SK-N-SH (cell line): ENCODE measurements at regions not wholly inside any gene's neighbourhood (a gene's known extent, or its start where the extent isn't known, plus 50 kb on each side); places are given as distances from the start of the nearest gene placed in this dataset.

Experiments
- CTCF ChIA-PET: fragments of 300-600, 350-600 bp; formaldehyde crosslinking; extraction: SDS; loops from one replicate; lab custom pipeline; 2021; lab: Yijun Ruan, JAX
- POLR2A ChIA-PET: fragments of 350-600 bp; sonication (Branson Sonifier 250); formaldehyde crosslinking; extraction: SDS; loops from one replicate; lab custom pipeline; 2020; ENCODE audit warnings: antibody characterized with exemption, inconsistent platforms; lab: Yijun Ruan, JAX
- DNase-seq: peaks from one replicate; pipeline ENCODE4 v3.0.0; 2012
- H2AFZ ChIP-seq: fragments of 200-600 bp; sonication (generic); 2 replicates; pipeline ENCODE4 v1.8.1; 2016; ENCODE audit warnings: antibody characterized with exemption, mild to moderate bottlenecking, low read depth
- H3F3A ChIP-seq: fragments of 200-600 bp; sonication (generic); replicated peaks from 2 replicates; pipeline ENCODE3; 2016; ENCODE audit warnings: antibody characterized with exemption, mild to moderate bottlenecking; ENCODE audit not compliant: insufficient read depth
- H3K27ac ChIP-seq, 2 experiments: fragments of 200-500 bp in 1 of 2; fragments of 200-600 bp in 1 of 2; sonication (Bioruptor generic) in 1 of 2; sonication (generic), shearing (Covaris generic) in 1 of 2; 2 replicates each; pipeline versions ENCODE4 v1.5.1 to v1.6.1; 2014 to 2016; ENCODE audit warnings: low read depth in 2 of 2, inconsistent platforms in 1 of 2, low read length in 1 of 2, mild to moderate bottlenecking in 1 of 2, mixed read lengths in 1 of 2
- H3K27me3 ChIP-seq: fragments of 200-600 bp; sonication (generic), shearing (Covaris generic); 2 replicates; pipeline ENCODE4 v1.6.1; 2016; ENCODE audit warnings: mixed run types; ENCODE audit not compliant: insufficient read depth
- H3K36me3 ChIP-seq, 2 experiments: fragments of 200-500 bp in 1 of 2; fragments of 200-600 bp in 1 of 2; sonication (Bioruptor generic) in 1 of 2; sonication (generic) in 1 of 2; replicated peaks in 1 of 2; 2 replicates each; pipeline versions ENCODE3 to v1.5.1; 2014 to 2016; ENCODE audit warnings: low read length in 1 of 2, mild to moderate bottlenecking in 1 of 2; ENCODE audit not compliant: insufficient read depth in 2 of 2, control insufficient read depth in 1 of 2
- H3K4me1 ChIP-seq, 2 experiments: fragments of 200-500 bp in 1 of 2; fragments of 200-600 bp in 1 of 2; sonication (Bioruptor generic) in 1 of 2; sonication (generic), shearing (Covaris generic) in 1 of 2; 2 replicates each; pipeline versions ENCODE4 v1.5.1 to v1.6.1; 2014 to 2016; ENCODE audit warnings: low read depth in 1 of 2, low read length in 1 of 2, mixed run types in 1 of 2; ENCODE audit not compliant: insufficient read depth in 2 of 2, control insufficient read depth in 1 of 2
- H3K4me2 ChIP-seq: fragments of 200-600 bp; sonication (generic), shearing (Covaris generic); 2 replicates; pipeline ENCODE4 v1.6.1; 2017; ENCODE audit warnings: mixed run types
- H3K4me3 ChIP-seq, 2 experiments: fragments of 200-500 bp in 1 of 2; fragments of 200-600 bp in 1 of 2; sonication (Bioruptor generic) in 1 of 2; sonication (generic), shearing (Covaris generic) in 1 of 2; 2 replicates each; pipeline versions ENCODE4 v1.5.1 to v1.8.1; 2014 to 2016; ENCODE audit warnings: low read depth in 2 of 2, inconsistent platforms in 1 of 2, low read length in 1 of 2, mild to moderate bottlenecking in 1 of 2, mixed read lengths in 1 of 2, moderate library complexity in 1 of 2
- H3K79me2 ChIP-seq: fragments of 200-600 bp; sonication (generic); 2 replicates; pipeline ENCODE4 v1.8.1; 2017; ENCODE audit warnings: mild to moderate bottlenecking; ENCODE audit not compliant: insufficient read depth
- H3K9ac ChIP-seq: fragments of 200-600 bp; sonication (generic); 2 replicates; pipeline ENCODE4 v1.6.1; 2017; ENCODE audit warnings: mixed run types
- H3K9me2 ChIP-seq: fragments of 200-600 bp; sonication (generic); 2 replicates; pipeline ENCODE4 v1.6.1; 2017; ENCODE audit warnings: mixed run types
- H3K9me3 ChIP-seq: fragments of 200-600 bp; sonication (generic); 2 replicates; pipeline ENCODE4 v1.6.1; 2017; ENCODE audit warnings: mixed run types, mild to moderate bottlenecking, moderate library complexity
- H4K20me1 ChIP-seq: fragments of 200-600 bp; sonication (generic); 2 replicates; pipeline ENCODE4 v1.6.1; 2017; ENCODE audit warnings: mild to moderate bottlenecking, mixed run types; ENCODE audit not compliant: insufficient read depth
- ELF1 ChIP-seq: IDR thresholded peaks from 2 replicates; pipeline ENCODE4 v1.4.0; 2012
- EZH2phosphoT487 ChIP-seq: fragments of 200-600 bp; sonication (generic); IDR thresholded peaks from 2 replicates; pipeline ENCODE4 v1.6.1; 2017; ENCODE audit warnings: low read depth, mixed run types, mild to moderate bottlenecking, antibody characterized with exemption, moderate library complexity, borderline replicate concordance
- FOXJ3 ChIP-seq: sonication (generic); formaldehyde crosslinking; IDR thresholded peaks from 2 replicates; pipeline ENCODE4 v1.5.1; 2020; ENCODE audit warnings: mild to moderate bottlenecking, missing genetic modification reagents
- JUND ChIP-seq: IDR thresholded peaks from 2 replicates; pipeline ENCODE4 v1.4.0; 2012
- MXI1 ChIP-seq: IDR thresholded peaks from 2 replicates; pipeline ENCODE4 v1.6.1; 2012; ENCODE audit warnings: mild to moderate bottlenecking, low read depth, low read length, improper control_type of control experiment
- RFX5 ChIP-seq: IDR thresholded peaks from 2 replicates; pipeline ENCODE4 v1.6.1; 2012; ENCODE audit warnings: mild to moderate bottlenecking, improper control_type of control experiment, low read length
- SIN3A ChIP-seq: IDR thresholded peaks from 2 replicates; pipeline ENCODE4 v1.6.1; 2012; ENCODE audit warnings: low read depth, mild to moderate bottlenecking, low read length, moderate library complexity, borderline replicate concordance
- WGBS: methylation state at CpG from one replicate; pipeline ENCODE4 v1.1.6; 2017; ENCODE audit warnings: low lambda C conversion rate; 5-methylcytosine and 5-hydroxymethylcytosine counted together
- TF ChIP-seq, protein P1 (sequence below): fragments of 150-350 bp; IDR thresholded peaks from 2 replicates; pipeline ENCODE4 v1.6.1; 2017; ENCODE audit warnings: antibody characterized with exemption, low read length, low read depth, borderline replicate concordance
- TF ChIP-seq, protein P2 (sequence below): IDR thresholded peaks from 2 replicates; pipeline ENCODE4 v1.6.1; 2012; ENCODE audit warnings: mild to moderate bottlenecking, low read depth, low read length, moderate library complexity
- TF ChIP-seq, protein P3 (sequence below): IDR thresholded peaks from 2 replicates; pipeline ENCODE4 v1.4.0; 2012; ENCODE audit warnings: low read depth, borderline replicate concordance

DNA sequence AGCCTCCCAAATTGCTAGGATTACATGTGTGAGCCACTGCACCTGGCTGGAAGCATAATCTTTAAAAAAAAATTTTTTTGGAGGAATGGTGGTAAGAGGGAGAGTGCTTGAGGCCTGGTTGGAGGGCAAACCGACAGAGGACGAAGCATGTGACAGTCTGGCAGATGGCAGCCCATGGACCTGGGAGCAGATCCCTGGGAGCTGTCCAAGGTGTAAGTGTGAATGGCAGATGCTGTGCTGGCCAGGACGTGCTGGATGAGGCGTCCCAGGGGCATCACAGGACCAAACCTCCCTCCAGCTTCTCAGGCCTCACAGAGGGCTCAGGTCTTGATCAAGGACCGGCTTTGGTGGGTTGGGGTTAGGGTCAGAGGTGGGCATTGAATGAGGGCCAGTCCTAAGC, 128.4 kb upstream of the NCOR2 start:
- H2AFZ ChIP-seq: no peak overlapping the region
- no peaks in the 10 kb centered on the region for H3K9me2 ChIP-seq
- no peak overlapping the region for H3K27ac ChIP-seq
- no peaks in the 10 kb centered on the region for H4K20me1 ChIP-seq
- H3K4me2 ChIP-seq: no peak overlapping the region
- H3K79me2 ChIP-seq: no peaks in the 10 kb centered on the region
- H3K9me3 ChIP-seq: no peaks in the 10 kb centered on the region
- WGBS: 60% methylated on average over 5 of the region's 5 CpGs
- TF ChIP-seq, protein P1, sequence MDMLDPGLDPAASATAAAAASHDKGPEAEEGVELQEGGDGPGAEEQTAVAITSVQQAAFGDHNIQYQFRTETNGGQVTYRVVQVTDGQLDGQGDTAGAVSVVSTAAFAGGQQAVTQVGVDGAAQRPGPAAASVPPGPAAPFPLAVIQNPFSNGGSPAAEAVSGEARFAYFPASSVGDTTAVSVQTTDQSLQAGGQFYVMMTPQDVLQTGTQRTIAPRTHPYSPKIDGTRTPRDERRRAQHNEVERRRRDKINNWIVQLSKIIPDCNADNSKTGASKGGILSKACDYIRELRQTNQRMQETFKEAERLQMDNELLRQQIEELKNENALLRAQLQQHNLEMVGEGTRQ: no peak
- TF ChIP-seq, protein P2, sequence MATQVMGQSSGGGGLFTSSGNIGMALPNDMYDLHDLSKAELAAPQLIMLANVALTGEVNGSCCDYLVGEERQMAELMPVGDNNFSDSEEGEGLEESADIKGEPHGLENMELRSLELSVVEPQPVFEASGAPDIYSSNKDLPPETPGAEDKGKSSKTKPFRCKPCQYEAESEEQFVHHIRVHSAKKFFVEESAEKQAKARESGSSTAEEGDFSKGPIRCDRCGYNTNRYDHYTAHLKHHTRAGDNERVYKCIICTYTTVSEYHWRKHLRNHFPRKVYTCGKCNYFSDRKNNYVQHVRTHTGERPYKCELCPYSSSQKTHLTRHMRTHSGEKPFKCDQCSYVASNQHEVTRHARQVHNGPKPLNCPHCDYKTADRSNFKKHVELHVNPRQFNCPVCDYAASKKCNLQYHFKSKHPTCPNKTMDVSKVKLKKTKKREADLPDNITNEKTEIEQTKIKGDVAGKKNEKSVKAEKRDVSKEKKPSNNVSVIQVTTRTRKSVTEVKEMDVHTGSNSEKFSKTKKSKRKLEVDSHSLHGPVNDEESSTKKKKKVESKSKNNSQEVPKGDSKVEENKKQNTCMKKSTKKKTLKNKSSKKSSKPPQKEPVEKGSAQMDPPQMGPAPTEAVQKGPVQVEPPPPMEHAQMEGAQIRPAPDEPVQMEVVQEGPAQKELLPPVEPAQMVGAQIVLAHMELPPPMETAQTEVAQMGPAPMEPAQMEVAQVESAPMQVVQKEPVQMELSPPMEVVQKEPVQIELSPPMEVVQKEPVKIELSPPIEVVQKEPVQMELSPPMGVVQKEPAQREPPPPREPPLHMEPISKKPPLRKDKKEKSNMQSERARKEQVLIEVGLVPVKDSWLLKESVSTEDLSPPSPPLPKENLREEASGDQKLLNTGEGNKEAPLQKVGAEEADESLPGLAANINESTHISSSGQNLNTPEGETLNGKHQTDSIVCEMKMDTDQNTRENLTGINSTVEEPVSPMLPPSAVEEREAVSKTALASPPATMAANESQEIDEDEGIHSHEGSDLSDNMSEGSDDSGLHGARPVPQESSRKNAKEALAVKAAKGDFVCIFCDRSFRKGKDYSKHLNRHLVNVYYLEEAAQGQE: peak; percentile 93
- no peak for TF ChIP-seq SIN3A
- TF ChIP-seq FOXJ3: no peak
- TF ChIP-seq JUND: no peak
- peak; percentile 14; the same call in 1 of the 2 replicates for TF ChIP-seq MXI1
- TF ChIP-seq ELF1: no peak
- no peaks in the 10 kb centered on the region for H3K36me3 ChIP-seq
- H3K4me1 ChIP-seq: peaks cover 0 to 27% of the 10 kb centered on the region in 2 experiments; a peak in 1 of 4 replicates
- ChIA-PET CTCF (interaction anchor here (1.0 kb wide), 1 partner anchor 47 kb away, joined by 3 read pairs; no protein-coding TSS in a partner anchor), POLR2A (no interaction called here)
- no peak overlapping the region for H3K4me3 ChIP-seq
- no peak overlapping the region for H3K9ac ChIP-seq
- H3K27me3 ChIP-seq: no peaks in the 10 kb centered on the region
- H3F3A ChIP-seq: no peaks in the 10 kb centered on the region
- no peak for DNase-seq

DNA sequence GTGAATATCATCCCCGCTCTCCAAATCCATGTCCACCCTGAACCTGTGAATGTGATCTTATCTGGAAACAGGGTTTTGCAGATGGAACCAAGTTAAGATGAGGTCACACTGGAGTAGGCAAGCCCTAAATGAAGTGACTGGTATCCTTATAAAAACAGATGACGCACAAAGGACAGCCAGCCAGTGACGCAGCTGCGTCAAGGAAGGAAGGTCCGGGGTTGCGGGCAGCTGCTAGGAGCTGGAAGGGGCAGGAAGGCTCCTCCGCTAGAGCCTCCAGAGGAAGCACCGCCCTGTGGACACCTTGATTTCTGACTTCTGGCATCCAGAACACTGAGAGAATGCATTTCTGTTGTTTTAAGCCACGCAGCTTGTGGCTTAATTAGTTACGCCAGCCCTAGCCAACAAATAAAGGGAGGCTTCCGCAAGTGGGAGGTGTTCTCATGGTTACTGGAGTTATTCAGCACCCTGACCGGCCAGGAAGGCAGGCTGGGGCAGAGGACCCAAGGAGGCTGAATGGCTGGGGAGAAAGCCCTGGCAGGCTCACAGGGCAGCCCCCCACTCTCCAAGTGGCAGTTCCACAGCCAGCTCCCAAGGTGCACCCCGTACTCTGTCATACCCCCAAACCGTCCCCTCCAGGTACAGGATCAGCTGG, 127.6 kb upstream of the NCOR2 start:
- Histone ChIP-seq H3K9me2 (no peaks in the 10 kb centered on the region), H3K27ac (no peak overlapping the region), H3K9ac (no peak overlapping the region), H3K27me3 (no peaks in the 10 kb centered on the region), H3F3A (no peaks in the 10 kb centered on the region), H3K79me2 (no peaks in the 10 kb centered on the region), H3K9me3 (no peaks in the 10 kb centered on the region), H4K20me1 (no peaks in the 10 kb centered on the region), H3K36me3 (no peaks in the 10 kb centered on the region), H3K4me3 (no peak overlapping the region), H3K4me1 (peaks cover 0 to 26% of the 10 kb centered on the region in 2 experiments; a peak in 1 of 4 replicates)
- no peak for DNase-seq
- WGBS: 74% methylated on average over 11 of the region's 14 CpGs
- POLR2A ChIA-PET: no interaction called here
- TF ChIP-seq EZH2phosphoT487 (no peak), RFX5 (no peak), FOXJ3 (no peak), ELF1 (no peak), JUND (no peak)
- TF ChIP-seq, protein P3, sequence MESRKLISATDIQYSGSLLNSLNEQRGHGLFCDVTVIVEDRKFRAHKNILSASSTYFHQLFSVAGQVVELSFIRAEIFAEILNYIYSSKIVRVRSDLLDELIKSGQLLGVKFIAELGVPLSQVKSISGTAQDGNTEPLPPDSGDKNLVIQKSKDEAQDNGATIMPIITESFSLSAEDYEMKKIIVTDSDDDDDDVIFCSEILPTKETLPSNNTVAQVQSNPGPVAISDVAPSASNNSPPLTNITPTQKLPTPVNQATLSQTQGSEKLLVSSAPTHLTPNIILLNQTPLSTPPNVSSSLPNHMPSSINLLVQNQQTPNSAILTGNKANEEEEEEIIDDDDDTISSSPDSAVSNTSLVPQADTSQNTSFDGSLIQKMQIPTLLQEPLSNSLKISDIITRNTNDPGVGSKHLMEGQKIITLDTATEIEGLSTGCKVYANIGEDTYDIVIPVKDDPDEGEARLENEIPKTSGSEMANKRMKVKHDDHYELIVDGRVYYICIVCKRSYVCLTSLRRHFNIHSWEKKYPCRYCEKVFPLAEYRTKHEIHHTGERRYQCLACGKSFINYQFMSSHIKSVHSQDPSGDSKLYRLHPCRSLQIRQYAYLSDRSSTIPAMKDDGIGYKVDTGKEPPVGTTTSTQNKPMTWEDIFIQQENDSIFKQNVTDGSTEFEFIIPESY: no peak
- TF ChIP-seq, protein P1: no peak
- TF ChIP-seq, all 33 proteins: peak for 0
- no peak overlapping the region for H2AFZ ChIP-seq
- no peak overlapping the region for H3K4me2 ChIP-seq
- CTCF ChIA-PET: interaction anchor here (1.2 kb wide), 2 partner anchors 11 to 14 kb away, joined by 3 read pairs; no protein-coding TSS in a partner anchor
